ACC112 (cell line): ENCODE measurements at regions not wholly inside any gene's neighbourhood (a gene's known extent, or its start where the extent isn't known, plus 50 kb on each side); places are given as distances from the start of the nearest gene placed in this dataset.

Experiments used
- H2AFZ ChIP-seq: fragments of 200-600 bp; sonication (generic); one replicate; pipeline ENCODE4 v1.6.0; 2017; ENCODE audit warnings: antibody characterized with exemption, low read length; ENCODE audit not compliant: unreplicated experiment
- H3K27ac ChIP-seq: fragments of 200-600 bp; sonication (generic); 2 replicates; pipeline ENCODE4 v1.5.1; 2014; ENCODE audit warnings: low read depth, mild to moderate bottlenecking, antibody characterized with exemption, low read length, moderate library complexity
- H3K27me3 ChIP-seq: fragments of 200-600 bp; sonication (generic); 2 replicates; pipeline ENCODE4 v1.6.1; 2014; ENCODE audit warnings: mild to moderate bottlenecking, antibody characterized with exemption, low read length, moderate library complexity, mixed read lengths; ENCODE audit not compliant: insufficient read depth
- H3K36me3 ChIP-seq: fragments of 200-600 bp; sonication (generic); 2 replicates; pipeline ENCODE4 v1.6.1; 2016; ENCODE audit warnings: mild to moderate bottlenecking, antibody characterized with exemption, low read length, moderate library complexity, mixed read lengths; ENCODE audit not compliant: insufficient read depth
- H3K4me1 ChIP-seq: fragments of 200-600 bp; sonication (generic); one replicate; pipeline ENCODE4 v1.6.1; 2016; ENCODE audit warnings: low read length, mixed read lengths; ENCODE audit not compliant: insufficient read depth, unreplicated experiment, control insufficient read depth
- H3K4me3 ChIP-seq: fragments of 200-600 bp; sonication (generic); 2 replicates; pipeline ENCODE4 v1.5.1; 2014; ENCODE audit warnings: mild to moderate bottlenecking, low read depth, low read length
- H3K79me2 ChIP-seq: fragments of 200-600 bp; sonication (generic); one replicate; pipeline ENCODE4 v1.6.0; 2016; ENCODE audit warnings: low read length; ENCODE audit not compliant: control insufficient read depth, unreplicated experiment, insufficient read depth

DNA sequence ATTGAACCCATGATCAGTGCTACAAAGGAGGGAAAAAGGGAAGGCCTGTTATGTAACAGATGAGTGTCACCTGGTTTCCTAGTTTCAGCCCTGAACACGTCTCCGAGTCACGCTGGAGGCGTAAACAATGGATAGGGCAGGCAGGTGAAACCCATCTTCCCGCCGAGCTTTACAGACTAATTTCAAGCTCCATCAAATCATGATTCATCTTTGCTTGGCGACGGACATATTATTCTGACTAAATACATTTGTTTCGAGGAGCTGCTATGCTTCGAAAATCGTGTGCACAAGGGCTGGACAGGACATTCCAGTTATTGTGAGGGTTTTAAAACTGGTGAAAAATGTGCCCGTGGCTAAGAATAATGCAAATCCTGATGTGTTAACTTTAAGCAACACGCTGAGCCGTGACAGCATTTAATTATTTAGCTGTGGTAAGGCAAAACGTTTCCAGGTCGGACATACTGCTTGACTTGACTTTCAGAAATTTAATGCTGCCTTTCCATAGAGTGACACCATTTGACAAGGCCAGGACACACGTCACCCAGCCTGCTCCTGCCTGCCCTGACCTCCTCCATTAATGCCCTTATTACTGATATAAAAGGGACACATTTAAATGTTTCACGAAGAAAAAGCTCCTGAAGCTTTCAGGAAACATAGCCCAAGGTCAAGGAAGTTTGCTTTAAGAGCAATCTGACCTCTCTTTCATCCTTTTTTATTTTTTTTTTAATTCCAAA is 1203.5 kb upstream of the TMEM132C start:
- Histone ChIP-seq H3K27ac (no peak overlapping the region), H3K36me3 (no peaks in the 10 kb centered on the region), H3K4me1 (no peaks in the 10 kb centered on the region), H3K4me3 (no peak overlapping the region), H3K27me3 (no peaks in the 10 kb centered on the region), H3K79me2 (no peaks in the 10 kb centered on the region), H2AFZ (no peak overlapping the region)

- Histone ChIP-seq H3K4me3 (no peak overlapping the region), H3K79me2 (no peaks in the 10 kb centered on the region), H2AFZ (no peak overlapping the region), H3K36me3 (no peaks in the 10 kb centered on the region), H3K4me1 (no peaks in the 10 kb centered on the region), H3K27me3 (no peaks in the 10 kb centered on the region), H3K27ac (no peak overlapping the region)
These were observed 1202.8 kb upstream of the TMEM132C start for GRCh38 chr12:127064207-127064606.

- Histone ChIP-seq H3K79me2 (no peaks in the 10 kb centered on the region), H2AFZ (no peak overlapping the region), H3K27me3 (no peaks in the 10 kb centered on the region)
These were observed 1201.4 kb upstream of the TMEM132C start for GRCh38 chr12:127065595-127065994.

GRCh38 chr12:127070515-127071157 is 1196.3 kb upstream of the TMEM132C start:
- H3K79me2 ChIP-seq: no peaks in the 10 kb centered on the region
- no peak overlapping the region for H3K27ac ChIP-seq
- H3K4me3 ChIP-seq: no peak overlapping the region
- H3K36me3 ChIP-seq: no peaks in the 10 kb centered on the region
- no peaks in the 10 kb centered on the region for H3K4me1 ChIP-seq
- no peaks in the 10 kb centered on the region for H3K27me3 ChIP-seq
- H2AFZ ChIP-seq: no peak overlapping the region

More at GRCh38 chr12:127065595-127065994, 1201.4 kb upstream of the TMEM132C start:
- no peak overlapping the region for H3K4me3 ChIP-seq
- H3K27ac ChIP-seq: no peak overlapping the region
- H3K4me1 ChIP-seq: no peaks in the 10 kb centered on the region
- H3K36me3 ChIP-seq: no peaks in the 10 kb centered on the region

- H3K27me3 ChIP-seq: no peaks in the 10 kb centered on the region
- no peaks in the 10 kb centered on the region for H3K4me1 ChIP-seq
- H3K27ac ChIP-seq: no peak overlapping the region
- H3K36me3 ChIP-seq: no peaks in the 10 kb centered on the region
- no peak overlapping the region for H3K4me3 ChIP-seq
- no peak overlapping the region for H2AFZ ChIP-seq
- H3K79me2 ChIP-seq: no peaks in the 10 kb centered on the region
These were observed 1192.8 kb upstream of the TMEM132C start for GRCh38 chr12:127074161-127074560.

DNA sequence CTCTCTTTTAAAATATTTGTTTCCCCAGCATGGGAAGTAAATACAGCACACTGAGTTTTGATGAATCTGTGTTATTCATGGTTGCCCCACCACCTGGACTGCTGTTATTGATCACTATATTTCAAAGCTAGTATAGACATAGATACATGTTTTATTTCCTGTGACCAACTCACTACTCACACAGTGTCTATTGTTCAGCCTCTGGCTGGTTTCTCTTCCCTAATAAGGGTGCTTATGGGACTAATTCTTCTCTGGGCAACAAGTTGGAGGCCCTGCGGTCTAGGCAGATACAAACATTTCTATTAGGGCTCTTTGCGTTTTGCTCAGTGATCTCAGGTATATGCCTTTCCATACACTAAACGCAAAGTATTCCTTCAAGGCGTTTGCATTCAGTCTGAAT is 1191.0 kb upstream of the TMEM132C start:
- Histone ChIP-seq H3K79me2 (no peaks in the 10 kb centered on the region), H3K36me3 (no peaks in the 10 kb centered on the region), H3K4me1 (no peaks in the 10 kb centered on the region), H3K27ac (no peak overlapping the region), H3K4me3 (no peak overlapping the region), H3K27me3 (no peaks in the 10 kb centered on the region), H2AFZ (no peak overlapping the region)

DNA sequence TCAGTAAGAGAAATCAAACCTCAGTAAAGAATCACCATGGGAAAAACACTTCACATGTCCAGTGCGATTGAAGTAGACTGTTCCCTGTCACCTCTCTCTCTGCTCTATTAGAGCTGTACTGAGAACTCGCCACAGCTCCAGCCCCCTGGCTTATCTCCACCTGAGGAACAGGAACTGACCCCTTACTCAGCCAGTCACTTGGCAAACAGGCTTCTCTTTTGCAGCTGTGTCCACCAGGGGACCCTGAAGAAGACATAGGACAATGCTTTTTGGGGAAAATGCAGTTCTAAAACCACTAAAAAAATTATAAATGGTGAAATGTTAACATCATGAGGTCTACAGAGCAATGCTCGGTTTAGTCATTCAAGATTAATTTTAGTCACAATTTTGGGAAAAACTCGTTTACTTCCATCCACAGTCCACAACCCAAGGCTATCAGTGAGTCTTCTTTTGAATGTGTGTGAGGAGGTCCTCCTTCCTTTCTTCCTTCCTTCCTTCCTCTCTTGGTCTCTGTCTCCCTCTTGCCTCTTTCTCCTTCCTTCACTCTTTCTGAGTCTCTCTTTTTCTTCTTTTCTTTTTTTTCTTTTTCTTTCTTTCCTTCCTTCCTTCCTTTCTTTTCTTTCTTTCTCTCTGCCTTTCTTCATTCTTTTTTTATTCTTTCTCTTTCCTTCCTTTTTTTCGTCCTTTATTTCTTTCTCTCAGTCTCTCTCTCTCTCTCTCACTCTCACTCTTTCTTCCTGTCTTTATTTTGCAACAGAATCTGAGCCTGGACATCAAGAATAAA is 1189.5 kb upstream of the TMEM132C start:
- Histone ChIP-seq H3K36me3 (no peaks in the 10 kb centered on the region), H3K27ac (no peak overlapping the region), H3K27me3 (no peaks in the 10 kb centered on the region), H3K4me1 (no peaks in the 10 kb centered on the region), H2AFZ (no peak overlapping the region), H3K79me2 (no peaks in the 10 kb centered on the region), H3K4me3 (no peak overlapping the region)

GRCh38 chr12:127078577-127079350 is 1188.2 kb upstream of the TMEM132C start:
- H3K36me3 ChIP-seq: no peaks in the 10 kb centered on the region
- H3K27ac ChIP-seq: no peak overlapping the region
- no peaks in the 10 kb centered on the region for H3K79me2 ChIP-seq
- H2AFZ ChIP-seq: no peak overlapping the region
- H3K4me1 ChIP-seq: peaks cover 8% of the 10 kb centered on the region
- no peaks in the 10 kb centered on the region for H3K27me3 ChIP-seq
- no peak overlapping the region for H3K4me3 ChIP-seq

DNA sequence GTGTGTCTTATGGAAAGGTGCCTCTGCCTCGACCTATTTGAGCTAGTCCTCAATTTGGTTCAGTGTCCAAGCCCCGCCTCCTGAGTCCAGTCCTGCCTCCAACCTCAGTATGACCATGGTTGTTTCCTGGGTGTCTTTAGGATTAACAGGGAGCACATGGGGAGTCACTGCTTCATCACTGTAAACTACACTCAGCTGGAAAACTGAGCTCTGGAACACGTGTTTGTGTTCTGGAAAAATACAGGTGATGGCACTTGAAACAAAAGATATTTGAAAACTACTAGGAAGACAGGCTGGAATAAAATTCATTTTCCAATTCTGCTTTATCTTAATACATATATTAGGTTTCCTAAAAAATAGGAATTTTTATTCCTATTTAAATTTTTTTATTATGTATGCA is 1187.3 kb upstream of the TMEM132C start:
- H3K79me2 ChIP-seq: no peaks in the 10 kb centered on the region
- no peaks in the 10 kb centered on the region for H3K36me3 ChIP-seq
- H3K4me3 ChIP-seq: no peak overlapping the region
- H3K27ac ChIP-seq: no peak overlapping the region
- no peaks in the 10 kb centered on the region for H3K27me3 ChIP-seq
- no peak overlapping the region for H2AFZ ChIP-seq
- peaks cover 13% of the 10 kb centered on the region for H3K4me1 ChIP-seq

GRCh38 chr12:127081058-127081457 is 1185.9 kb upstream of the TMEM132C start:
- Histone ChIP-seq H3K4me1 (peaks cover 13% of the 10 kb centered on the region), H2AFZ (no peak overlapping the region), H3K36me3 (no peaks in the 10 kb centered on the region), H3K27me3 (no peaks in the 10 kb centered on the region), H3K4me3 (no peak overlapping the region), H3K79me2 (no peaks in the 10 kb centered on the region), H3K27ac (no peak overlapping the region)
